ENCODE measurements at regions not wholly inside any gene's neighbourhood (a gene's known extent, or its start where the extent isn't known, plus 50 kb on each side); places are given as distances from the start of the nearest gene placed in this dataset.
"Not testable (repeated sequence)": the region's sequence is repeated elsewhere in the genome, so short reads cannot be mapped to it uniquely, and the experiment has no call there.

DNA sequence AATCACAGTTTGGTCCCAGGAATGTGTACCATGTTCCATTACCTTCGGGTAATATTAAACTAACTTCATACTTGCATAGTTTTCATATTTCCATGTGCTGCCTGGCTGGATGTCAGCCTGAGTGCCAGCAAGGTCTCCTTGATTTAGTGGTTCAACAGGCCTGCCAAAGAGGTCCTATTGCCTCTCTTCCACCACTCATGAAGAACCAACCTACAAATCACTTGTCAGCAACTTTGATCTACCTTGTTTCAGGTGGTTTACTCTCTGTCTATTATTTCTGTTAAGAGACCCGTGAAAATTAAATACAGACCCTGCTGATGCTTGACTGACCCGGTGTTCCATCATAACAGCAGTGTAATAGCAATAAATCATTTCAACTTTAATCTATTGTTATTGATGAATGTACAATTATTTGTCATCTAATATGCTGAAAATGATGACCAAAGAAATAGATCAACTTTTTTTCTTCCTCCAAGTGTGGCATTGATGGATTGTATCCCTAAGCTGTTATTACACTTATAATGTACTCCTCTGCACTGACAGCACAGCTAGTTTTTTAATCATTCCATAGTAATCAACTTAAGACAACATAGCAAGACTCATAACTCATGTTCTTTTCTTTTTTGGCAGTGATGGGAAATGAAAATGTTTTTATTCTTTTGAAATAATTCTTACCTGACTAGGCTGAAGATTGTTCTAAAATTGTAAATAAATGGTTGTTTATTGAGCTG, 1220.2 kb upstream of the ACVR2A start:
- DNase-seq: no peak

DNA sequence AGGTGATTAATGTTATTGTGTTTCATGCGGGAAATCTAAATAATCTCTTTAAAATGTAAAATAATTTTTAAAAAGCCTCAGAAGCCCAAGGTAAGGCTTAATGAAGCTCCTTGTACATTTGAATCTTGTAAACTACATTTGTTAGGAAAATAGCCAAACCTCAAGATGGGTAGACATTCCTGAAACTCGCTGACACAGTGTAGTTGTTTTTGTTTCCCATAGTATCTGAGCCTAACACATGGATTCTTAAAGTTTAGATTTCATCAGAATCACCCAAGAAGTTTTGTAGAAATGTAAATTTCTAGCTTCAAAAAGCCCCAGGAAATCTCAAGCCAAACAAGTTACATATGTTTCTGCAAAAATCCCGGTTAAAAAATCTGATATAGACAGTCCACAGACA, 1221.1 kb upstream of the ACVR2A start:
- DNase-seq: no peak

DNA sequence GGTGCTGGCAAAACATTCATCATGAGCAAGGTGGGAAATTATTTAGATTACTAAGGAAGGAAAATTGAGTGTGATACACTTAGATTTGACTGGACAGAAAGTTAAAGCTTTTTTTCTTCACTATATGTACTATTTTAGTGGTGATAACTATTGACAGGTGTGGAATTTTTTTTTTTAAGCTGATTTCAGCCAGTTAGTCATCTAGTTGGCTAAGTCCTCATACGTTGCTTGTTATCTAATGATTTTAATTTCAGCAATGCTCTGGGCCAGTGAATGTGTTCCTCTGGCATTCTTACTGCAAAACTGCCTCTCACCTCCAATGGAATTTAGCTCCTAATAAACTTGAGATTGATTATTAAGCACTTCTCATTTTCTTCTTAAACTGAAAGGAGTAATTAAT, 1223.2 kb upstream of the ACVR2A start:
- no peak for DNase-seq

DNA sequence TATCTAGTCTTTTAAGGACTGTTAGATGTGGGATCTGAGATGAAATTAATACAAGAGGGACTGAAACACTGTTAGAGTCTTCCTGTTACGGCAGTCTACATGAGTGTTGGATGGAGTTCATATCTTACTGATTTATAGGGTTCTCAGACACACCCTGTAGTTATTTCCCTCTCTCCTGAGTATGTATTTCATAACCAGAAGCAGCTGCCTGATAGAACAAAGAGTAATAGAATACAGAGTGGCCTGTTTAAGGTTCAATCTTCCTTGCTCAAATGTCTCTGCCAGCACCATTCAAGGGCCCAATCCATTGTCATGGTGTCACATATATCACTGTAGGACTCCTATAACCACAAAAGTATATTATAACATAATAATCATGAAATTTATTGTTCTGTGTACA, 1229.1 kb upstream of the ACVR2A start:
- no peak for DNase-seq

DNA sequence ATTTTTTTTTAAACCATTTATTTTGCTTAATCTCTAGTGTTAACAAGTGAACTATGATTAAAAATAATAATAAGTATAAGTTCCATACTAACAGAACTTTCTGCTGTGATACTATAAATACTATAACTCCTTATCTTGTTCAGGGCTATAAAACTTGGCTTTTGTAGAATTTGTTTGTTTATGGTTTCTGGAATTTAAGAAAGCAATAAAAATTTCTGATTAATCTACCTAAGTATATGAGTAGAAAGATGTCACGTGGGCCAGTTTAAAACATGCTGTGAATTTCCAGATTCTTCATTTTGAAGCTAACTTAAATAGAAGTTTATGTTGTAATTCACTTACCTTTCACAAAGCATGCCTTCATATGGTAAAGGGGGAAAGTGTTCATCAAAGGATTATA, 1236.3 kb upstream of the ACVR2A start:
- no peak for DNase-seq

DNA sequence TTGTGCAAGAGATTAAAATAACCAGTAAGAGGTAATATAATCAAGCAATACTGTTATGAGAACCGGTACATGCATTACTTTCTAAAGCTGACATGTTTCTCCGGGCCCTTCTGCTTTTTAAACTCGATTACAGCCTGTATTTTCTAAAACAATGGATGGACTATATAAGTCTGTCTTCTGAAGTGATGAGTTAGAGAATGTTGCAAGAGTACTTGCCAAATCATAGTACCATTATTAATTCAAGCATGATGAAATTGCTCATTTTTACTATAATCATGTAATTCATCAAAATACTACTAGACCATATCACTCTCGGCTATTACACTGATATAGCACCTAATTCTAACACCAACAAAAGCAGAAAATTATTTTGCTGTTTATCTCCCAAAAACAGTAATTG, 1240.3 kb upstream of the ACVR2A start:
- DNase-seq: no peak

DNA sequence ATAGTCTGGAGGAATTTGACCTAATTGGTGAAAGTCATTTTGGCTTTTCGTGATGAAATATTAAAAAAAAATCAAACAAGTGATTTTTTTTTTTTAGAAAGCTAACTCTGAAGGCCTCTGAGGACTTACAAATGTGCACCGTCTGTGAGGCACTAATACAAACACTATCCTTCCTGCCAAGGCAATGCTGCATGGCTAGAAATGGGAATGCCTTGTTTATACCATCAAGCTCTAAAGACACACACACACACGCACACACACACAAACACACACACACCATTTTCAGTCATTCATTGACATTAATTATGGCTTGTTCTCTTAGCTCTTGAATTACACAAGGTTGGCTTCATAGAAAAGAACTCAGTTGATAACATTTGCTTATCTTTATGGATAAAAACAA, 1242.0 kb upstream of the ACVR2A start:
- DNase-seq: no peak

DNA sequence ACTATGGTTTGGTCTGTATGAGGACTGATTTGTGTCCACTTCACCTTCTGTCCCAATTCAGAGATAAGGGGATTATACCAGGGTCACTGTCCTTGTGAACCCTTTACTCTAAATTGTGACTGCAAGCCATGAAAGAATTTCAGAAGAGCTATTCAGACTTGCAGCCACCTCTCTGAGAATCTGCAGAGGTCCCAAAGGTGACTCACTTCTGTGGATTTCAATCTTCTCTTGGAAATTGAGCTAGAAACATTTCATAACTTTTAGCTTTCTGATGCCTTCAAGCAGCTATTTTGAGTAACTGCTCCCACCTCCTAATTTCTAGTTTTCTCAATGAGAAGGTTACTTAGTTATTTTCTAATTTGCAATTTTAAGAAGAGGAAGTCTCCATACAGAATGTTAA, 1242.4 kb upstream of the ACVR2A start:
- DNase-seq: no peak

DNA sequence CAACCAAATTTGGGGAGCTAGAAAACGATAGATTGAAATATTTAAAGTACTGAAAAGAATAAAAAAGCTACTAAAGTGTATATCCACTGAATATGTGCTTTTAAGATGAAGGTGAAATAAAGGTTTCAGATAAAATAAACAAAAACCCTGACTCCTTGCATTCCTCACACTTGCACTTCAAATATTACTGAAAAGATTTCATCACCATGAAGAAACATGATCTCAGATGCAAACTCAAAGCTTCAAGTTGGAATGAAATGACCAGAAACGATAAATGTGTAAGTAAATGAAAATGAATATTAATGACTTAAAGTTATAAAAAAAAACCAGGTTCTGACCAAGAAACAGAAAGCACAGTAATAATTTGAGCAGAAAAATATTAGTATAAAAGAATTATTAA, 1246.0 kb upstream of the ACVR2A start:
- DNase-seq: no peak

DNA sequence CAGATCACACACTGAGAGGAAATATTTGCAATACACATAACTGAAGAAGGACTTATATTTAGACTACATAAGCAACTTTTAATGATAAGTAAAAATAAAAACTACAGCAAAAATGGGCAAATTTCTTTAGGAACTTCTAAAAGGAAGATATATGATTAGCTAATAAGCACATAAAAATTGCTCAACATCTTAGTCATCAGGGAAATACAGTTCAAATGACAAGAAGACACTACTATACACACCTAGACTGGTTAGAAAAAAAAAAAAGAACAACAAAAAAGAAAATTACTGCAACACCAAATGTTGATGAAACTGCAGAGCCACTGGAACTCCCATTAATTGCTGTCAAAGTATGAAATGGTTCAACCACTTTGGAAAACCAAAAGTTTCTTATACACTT, 1247.5 kb upstream of the ACVR2A start:
- DNase-seq: no peak

DNA sequence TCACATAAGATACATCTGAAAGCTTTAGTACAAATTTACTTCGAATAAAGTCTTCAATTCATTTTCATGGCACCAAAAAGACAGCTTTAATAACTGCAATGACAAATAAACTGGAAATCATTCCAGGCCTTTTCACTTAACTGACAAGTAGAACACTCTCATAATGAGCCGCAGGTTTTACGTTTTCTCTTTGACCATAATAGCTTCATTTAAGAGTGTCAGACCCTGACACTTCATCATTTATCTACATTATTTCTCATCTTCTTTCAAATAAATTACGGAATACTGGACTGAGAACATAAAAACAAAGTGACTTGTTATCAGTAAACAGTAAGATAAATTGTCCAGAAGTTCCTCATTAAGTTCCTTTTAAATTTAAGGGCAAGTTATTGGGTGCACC, 1252.9 kb upstream of the ACVR2A start:
- no peak for DNase-seq

DNA sequence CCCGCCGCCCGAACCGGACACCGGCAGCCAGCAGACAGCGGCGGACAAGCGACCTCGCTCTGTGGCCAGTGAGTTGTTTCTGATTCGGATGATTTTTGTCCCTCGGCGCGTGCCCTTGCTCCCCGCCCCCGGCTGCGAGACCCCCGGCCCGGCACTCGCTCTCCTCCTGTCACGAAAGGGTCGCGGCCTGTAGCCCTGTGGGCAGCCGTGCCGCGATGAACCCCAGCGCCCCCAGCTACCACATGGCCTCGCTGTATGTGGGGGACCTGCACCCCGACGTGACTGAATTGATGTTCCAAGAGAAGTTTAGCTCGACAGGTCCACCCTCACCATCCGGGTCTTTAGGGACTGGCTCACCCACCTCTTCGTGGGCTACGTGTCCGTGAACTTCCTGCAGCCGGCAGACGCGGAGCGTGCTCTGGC, 1257.5 kb upstream of the ACVR2A start:
- DNase-seq: no peak

DNA sequence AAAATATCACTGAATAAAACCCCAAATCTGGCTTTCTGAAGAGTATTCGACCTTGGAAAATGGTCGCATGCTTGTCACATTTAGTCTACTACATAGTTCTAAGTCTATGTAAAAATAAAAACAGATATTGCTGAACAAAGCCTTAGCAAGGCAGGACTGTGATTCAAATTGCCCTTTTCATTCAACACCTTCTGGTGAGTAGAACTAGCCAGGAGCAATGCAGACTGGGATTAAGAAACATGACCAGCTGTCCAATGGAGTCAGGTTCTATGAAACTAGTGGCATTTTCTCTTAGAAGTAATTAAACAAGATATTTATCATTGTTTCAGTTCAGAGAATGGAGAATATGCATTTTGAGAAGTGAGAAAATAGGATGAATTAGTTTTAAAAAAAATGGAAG, 1260.5 kb upstream of the ACVR2A start:
- DNase-seq: no peak

DNA sequence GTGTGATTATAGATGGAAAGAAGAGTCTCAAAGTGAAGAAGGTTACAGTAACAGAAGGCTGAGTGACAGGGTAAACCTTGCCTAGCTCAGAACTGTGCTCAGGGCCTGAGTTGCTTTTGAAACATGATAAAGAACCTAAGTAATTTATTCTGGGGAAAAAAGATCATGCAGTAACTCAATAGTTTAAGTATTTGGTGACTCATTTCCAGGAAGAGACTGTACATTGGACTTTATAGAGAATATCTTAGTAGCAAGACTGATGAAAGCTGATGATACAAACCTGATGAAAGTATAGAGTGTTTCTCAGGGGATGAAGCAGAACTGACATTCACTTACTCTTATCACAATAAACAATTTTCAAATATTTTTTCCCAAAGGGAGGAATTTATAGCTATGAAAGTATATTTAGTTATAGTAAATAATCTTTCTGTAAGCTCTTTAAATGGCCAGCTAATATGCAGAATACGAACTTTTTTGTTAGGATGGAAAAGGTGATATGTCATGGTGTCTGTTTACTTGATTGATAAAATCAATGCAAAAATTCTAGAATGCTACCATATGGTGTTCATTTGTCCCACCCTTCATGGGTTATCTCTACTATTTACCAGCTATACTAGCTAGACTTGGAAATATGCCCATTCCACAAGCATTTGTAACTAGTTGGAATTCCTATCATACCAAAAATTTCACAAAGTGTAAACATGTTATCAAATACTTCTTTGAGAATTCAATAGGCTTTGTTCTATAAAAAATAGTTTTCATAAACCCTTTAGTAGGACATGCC, 1265.5 kb upstream of the ACVR2A start:
- DNase-seq: no peak

DNA sequence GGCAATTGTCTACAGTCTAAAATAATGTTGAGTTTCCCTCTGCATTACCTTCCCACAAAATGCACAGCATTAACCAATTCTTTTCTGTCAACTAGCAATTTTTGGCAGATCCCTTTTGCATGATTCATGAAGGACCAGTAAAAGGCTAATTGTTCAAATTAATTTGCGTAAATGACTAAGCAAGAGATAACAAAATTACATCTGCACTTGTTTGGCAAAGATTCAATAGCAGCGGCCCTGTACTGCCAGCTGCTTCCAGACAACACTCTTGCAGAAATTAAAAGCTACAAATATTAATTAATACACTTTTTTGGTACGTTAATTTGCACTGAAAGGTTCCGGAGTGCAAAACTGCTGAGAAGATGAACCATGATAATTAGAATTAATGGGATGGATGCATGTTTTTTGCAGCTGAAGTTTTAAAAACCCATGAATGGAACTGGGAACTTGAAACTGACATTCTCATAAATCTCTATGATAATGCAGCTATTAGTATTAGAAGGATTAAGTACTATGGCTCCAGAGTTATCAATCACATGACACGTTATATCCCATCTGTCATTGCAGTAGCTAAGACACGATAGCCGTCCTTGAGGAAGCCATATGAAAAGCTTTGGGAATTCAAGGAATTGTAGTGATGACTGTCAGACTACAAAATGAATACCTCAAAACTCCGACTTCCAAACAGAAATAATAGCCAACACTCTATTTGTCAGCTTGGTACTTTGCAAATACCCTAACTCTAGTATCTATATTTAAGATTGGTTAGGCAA, 1268.3 kb upstream of the ACVR2A start:
- no peak for DNase-seq

DNA sequence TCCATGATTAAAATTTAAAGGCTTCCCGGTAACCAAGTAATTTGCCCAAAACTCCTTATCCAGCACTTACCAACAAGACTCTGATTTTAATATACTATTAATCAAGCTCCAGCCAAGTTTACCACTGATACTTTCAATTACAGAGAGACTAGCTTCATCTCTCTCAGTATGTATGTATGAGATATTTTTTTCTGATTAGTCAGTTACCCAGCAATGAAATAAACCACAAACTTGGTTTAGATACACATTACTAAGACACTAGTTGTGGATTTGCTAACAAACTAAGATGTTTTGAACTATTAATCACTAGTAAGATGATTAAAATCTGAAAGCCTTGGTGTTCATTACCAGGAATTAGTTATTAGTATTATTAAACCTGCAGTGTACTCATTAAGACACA, 1272.2 kb upstream of the ACVR2A start:
- no peak for DNase-seq

DNA sequence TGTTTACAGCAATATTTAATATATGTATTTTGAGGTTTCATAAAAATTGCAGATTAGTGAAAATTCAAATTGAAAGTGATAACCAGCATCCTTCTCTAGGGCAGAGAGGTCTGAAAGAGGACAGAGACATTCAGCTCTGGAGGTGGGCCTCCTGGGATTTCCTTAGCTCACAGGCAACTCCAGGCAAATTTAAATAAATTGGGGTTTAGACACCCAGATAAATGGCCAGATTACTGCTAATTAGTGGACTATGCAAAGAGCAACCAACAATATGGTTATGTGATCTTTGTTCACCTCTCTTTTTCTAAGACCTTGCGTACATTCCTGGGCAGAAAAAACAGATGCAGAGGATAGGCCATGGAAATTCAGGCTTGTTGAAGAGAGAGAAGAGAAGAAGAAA, 1282.8 kb upstream of the ACVR2A start:
- DNase-seq: no peak

DNA sequence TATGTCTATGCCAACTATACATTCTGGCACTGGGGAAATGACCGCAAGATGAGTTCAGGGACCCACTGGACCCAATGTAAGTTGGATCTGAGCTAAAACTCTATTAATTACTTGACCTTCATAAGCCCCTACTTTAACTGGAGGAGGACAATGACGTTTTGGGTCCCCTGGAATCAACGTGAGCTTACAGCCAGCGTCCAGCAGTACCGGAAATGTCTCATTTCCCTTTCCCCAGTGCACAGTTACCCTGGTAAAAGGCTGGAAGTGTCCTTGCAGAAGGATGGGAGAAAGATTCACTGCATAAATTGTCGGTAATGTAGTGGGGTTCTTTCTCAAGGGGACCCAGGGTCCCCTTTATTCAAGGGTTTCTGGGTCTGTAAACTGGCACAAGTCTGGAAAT, 1297.6 kb upstream of the ACVR2A start:
- no peak for DNase-seq

DNA sequence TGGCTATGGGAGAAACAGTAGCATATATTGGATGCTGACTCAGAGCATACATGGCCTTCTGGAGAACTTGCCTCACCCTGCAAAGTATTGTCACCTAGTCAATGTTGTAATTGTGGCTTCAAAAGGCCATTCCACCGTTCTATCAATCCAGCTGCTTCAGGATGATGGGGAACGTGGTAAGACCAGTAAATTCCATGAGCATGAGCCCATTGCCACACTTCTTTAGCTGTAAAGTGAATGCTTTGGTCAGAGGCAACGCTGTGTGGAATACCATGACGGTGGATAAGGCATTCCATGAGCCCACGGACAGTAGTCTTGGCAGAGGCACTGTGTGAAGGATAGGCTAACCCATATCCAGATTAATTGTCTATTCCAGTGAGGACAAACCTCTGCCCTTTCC, 1300.1 kb upstream of the ACVR2A start:
- no peak for DNase-seq

DNA sequence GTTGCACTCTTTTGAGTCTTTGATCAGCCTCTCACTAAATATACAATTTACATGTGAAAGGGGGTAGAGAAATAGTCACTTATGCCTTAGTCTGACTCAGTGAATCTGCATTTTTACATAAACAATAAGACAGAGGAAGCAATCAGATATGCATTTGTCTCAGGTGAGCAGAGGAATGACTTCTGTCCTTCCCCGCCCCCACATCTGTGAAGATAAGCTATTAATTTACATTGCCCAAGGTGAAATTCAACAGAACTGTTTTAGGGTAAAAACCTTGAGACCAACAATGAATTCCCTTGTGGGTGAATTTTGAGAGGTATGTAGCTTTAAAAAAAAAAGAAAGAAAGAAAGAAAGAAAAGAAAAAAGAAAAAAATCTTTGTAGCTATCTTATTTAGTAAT, 1302.9 kb upstream of the ACVR2A start:
- no peak for DNase-seq

DNA sequence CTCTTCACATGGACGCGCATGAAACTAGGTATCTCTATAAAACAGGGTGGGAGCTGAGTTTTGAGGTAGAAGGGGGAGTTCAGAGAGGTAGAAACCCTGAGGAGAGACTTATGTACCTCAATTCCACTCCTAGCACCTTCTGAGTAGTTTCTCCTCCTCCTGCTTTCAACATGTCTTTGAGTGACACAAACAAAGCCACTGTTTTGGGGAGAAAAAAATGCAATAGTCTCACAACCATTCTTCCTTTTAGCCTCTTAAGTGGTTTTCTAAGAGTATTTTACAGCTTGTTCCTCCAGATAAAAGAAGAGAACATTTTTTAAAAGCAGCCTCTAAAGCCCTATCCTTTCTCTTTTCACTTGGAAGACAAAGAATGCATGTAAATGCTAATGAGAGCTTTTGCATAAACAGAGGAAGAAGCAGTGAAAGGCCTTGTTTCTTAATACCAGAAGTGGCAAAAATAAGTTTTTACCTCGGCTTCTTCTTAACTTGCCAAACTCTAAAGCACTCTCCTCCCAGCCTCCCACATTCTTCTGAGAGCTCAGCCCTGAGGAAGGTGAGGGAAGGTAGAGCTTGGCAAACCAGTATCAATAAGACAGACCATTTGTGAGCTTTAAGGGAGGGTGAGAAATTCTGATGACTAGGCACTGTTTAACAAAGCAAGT, 1304.4 kb upstream of the ACVR2A start:
- no peak for DNase-seq

DNA sequence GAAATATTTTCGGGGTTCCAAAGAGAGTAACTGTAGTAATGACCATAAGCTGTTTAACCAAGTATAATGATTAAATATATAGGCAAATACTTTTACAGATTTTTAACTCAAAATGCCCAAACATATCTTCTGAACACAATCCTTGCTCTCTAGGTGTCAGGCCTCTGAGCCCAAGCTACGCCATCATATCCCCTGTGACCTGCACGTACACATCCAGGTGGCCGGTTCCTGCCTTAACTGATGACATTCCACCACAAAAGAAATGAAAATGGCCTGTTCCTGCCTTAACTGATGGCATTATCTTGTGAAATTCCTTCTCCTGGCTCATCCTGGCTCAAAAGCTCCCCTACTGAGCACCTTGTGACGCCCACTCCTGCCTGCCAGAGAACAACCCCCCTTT, 1305.1 kb upstream of the ACVR2A start:
- not testable (repeated sequence) for DNase-seq

DNA sequence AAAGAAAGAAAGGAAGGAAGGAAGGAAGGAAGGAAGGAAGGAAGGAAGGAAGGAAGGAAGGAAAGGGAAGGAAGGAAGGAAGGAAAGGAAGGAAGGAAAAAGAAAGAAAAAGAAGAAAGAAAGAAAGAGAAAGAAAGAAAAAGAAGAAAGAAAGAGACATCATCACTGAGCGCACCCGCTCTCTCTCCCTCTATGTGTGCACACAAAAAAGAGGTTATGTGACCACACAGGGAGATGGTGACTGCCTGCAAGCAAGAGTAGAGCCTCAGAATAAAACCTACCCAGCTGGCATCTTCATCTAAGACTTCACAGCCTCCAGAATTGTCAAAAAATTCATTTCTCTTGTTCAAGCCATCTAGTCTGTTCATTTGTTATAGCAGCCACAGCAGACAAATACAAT, 1307.4 kb upstream of the ACVR2A start:
- DNase-seq: no peak

All from activated naive CD4-positive, alpha-beta T cell (primary cell).